Transverse colon (tissue), 3 donors: ENCODE measurements at regions not wholly inside any gene's neighbourhood (a gene's known extent, or its start where the extent isn't known, plus 50 kb on each side); places are given as distances from the start of the nearest gene placed in this dataset.

Experiments used
- CTCF ChIP-seq, 5 experiments: fragments of 200-600 bp in 3 of 5; fragments of 450-650 bp in 2 of 5; sonication (generic) in 3 of 5; IDR thresholded peaks; 1 replicate in 2 of 5; 2 replicates in 3 of 5; pipeline ENCODE4 v1.5.1; 2016 to 2017; ENCODE audit warnings: antibody characterized with exemption in 5 of 5, inconsistent platforms in 3 of 5, mild to moderate bottlenecking in 2 of 5, moderate library complexity in 1 of 5
- POLR2A ChIP-seq: fragments of 450-650 bp; IDR thresholded peaks from one replicate; pipeline ENCODE4 v1.6.1; 2016; ENCODE audit warnings: antibody characterized with exemption, mild to moderate bottlenecking, moderate library complexity

GRCh38 chr1:29961293-29962059 is 725.2 kb downstream of the PTPRU start:
- TF ChIP-seq CTCF (IDR thresholded peaks at IDR 0.05) (no peak), POLR2A (no peak)
